Omental fat pad (tissue), 3 donors: ENCODE measurements at regions not wholly inside any gene's neighbourhood (a gene's known extent, or its start where the extent isn't known, plus 50 kb on each side); places are given as distances from the start of the nearest gene placed in this dataset.
"Not testable (repeated sequence)": the region's sequence is repeated elsewhere in the genome, so short reads cannot be mapped to it uniquely, and the experiment has no call there.

Experiments
- ATAC-seq: fragments of 150-250 bp; one replicate; pipeline ENCODE4 v1.9.1; 2016; ENCODE audit warnings: mild to moderate bottlenecking, moderate library complexity; ENCODE audit not compliant: low FRiP score
- DNase-seq: peaks from one replicate; pipeline ENCODE4 v3.0.0-alpha.2; 2019; ENCODE audit warnings: low spot score
- TF ChIP-seq, protein P1 (sequence below), 3 donors: fragments of 450-650 bp; IDR thresholded peaks; one replicate each; pipeline ENCODE4 v1.5.1; 2016 to 2017; ENCODE audit warnings: antibody characterized with exemption in 3 of 3, mild to moderate bottlenecking in 3 of 3, moderate library complexity in 2 of 3

DNA sequence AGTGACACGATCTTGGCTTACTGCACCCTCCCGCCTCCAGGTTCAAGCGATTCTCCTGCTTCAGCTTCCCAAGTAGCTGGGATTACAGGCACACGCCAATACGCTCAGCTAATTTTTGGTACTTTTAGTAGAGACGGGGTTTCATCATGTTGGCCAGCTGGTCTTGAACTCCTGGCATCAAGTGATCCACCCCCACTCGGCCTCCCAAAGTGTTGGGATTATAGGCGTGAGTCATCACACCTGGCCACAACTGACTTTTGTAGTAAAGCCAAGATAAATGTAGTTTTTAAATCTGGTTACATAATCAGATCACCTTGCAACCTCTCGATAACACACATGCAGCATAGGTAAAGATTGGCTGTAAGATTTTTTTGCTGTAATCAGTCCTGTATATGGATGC is 657.5 kb upstream of the DPPA4 start:
- DNase-seq (no peak), ATAC-seq (no peak)
- TF ChIP-seq, protein P1, sequence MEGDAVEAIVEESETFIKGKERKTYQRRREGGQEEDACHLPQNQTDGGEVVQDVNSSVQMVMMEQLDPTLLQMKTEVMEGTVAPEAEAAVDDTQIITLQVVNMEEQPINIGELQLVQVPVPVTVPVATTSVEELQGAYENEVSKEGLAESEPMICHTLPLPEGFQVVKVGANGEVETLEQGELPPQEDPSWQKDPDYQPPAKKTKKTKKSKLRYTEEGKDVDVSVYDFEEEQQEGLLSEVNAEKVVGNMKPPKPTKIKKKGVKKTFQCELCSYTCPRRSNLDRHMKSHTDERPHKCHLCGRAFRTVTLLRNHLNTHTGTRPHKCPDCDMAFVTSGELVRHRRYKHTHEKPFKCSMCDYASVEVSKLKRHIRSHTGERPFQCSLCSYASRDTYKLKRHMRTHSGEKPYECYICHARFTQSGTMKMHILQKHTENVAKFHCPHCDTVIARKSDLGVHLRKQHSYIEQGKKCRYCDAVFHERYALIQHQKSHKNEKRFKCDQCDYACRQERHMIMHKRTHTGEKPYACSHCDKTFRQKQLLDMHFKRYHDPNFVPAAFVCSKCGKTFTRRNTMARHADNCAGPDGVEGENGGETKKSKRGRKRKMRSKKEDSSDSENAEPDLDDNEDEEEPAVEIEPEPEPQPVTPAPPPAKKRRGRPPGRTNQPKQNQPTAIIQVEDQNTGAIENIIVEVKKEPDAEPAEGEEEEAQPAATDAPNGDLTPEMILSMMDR (IDR thresholded peaks at IDR 0.05) = no peak

DNA sequence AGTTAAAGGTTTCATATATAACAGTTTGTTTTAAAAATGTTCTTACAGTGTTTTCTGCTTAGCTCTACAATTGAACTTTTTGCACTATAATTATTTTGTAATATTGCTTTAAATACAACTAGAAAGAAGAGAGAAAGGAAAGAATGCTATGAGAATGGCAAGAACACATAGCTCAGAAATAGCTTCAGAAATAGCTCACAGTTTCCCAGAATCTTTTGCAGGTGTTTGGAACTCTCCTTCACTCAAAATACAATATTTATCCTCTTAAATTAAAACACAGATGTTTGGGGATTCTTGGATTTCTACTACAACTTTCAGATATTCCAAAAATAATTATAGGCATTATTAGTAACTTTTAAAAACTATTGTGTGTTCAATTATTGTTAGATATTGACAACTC is 658.0 kb upstream of the DPPA4 start:
- TF ChIP-seq, protein P1 (IDR thresholded peaks at IDR 0.05) = no peak
- ATAC-seq (no peak), DNase-seq (no peak)

DNA sequence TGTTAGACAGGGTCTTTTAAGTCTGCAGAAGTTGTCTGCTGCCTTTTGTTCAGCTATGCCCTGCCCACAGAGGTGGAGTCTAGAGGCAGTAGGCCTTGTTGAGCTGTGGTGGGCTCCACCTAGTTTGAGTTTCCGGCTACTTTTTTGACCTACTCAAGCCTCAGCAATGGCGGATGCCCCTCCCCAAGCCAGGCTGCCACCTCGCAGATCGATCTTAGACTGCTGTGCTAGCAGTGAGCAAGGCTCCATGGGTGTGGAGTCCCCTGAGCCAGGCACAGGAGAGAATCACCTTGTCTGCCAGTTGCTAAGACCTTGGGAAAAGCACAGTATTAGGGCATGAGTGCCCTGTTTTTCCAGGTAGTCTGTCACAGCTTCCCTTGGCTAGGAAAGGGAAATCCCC is 664.6 kb upstream of the DPPA4 start:
- DNase-seq, ATAC-seq: not testable (repeated sequence)

DNA sequence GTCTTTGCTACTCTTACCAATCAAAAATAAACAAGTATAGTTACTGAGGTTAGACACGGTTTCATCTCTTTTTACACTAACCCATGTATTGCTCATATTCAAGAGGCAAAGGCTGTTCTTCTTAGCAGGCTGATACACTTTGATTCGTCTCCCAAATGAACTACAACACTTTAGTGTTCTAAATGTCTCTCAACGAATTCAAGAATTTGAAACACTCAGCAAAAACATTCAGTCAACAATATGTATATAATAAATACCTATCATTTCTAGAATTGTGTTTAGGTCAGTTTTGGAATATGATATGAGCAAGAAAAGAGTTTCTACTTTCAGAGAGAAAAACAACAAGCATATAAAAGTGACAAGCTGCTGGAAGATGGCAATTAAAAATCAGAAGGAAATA is 669.6 kb upstream of the DPPA4 start:
- no peak for DNase-seq
- TF ChIP-seq, protein P1 (IDR thresholded peaks at IDR 0.05) = no peak
- ATAC-seq = no peak

DNA sequence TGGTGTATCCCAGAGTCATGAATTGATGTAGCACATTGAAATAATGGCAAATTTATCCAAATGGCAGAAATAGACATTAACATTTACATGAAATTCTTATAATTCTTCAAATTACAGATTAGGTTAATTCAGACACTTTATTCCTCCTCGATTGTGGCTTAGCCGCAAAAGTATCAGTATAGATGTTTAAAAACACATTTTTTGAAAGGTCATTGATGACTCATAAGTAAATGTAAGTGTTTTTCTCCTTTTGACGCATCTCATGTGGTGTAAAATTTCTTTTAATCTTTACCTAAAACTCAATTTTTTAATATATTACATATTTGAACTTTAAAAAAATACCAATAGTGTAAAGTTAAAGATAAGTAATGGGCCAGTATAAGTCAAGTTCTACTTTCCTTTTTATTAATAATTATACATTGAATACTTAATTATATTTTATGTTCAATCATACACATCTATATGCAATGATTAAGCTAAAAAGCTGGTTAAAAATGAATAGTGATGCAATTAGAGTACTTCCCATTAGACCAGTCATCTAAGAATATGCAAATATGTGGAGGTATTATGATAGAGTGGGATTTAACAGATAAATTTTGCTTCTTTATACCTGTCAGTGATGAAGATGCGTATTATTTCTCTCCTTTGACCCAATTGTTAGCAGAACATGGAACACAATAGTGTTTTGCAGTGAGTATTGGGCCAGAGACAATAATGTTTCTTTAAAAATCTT is 678.1 kb upstream of the DPPA4 start:
- no peak for DNase-seq
- TF ChIP-seq, protein P1 (IDR thresholded peaks at IDR 0.05) = no peak
- no peak for ATAC-seq

DNA sequence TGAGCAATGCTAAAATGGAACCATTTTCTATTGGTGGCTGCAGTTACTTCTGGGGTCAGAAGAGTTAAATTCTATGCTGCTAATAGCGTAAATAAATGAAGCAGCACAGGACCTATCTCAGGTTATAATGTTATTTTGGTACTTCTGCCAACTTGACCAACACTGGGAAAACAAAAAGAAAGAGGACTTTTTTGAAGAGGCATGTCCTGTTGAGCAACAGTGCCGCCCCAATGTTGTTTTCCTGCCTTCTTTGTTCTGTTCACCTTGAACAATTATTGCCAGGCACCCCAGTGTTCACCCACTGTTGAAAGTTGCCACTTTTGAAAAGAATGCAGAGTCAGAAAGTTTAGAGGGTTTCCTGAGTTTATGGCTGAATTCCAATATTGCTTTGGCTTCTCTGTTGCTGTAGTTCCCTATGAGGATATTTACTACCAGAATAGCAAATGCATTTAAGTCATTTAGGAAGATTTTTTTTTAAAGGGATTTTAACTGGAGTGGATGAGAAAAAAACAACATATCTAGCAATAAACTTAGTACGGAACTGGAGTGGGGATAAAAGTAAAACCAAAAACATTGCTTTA is 679.0 kb upstream of the DPPA4 start:
- ATAC-seq (no peak), DNase-seq (no peak)
- TF ChIP-seq, protein P1 (IDR thresholded peaks at IDR 0.05) = no peak

DNA sequence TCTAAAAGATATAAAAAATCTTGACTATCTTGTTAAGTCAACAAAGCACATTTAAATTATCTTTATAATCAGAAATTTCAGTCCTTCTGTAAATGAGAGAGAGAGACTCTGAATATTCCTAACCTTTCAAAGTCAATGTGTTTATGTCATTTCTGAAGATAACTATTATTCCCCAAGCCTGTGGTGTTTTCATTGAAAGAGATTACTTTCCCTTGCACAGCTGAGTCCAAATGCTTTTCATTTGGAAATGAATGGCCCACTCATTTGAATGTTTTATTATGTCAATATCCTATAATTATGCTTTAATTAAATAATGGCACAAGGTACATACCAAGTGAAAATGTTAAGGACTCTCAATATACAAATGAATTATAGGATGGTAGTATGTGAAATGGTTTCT is 680.0 kb upstream of the DPPA4 start:
- ATAC-seq (no peak), DNase-seq (no peak)
- TF ChIP-seq, protein P1 (IDR thresholded peaks at IDR 0.05) = no peak
